ENCODE measurements at regions not wholly inside any gene's neighbourhood (a gene's known extent, or its start where the extent isn't known, plus 50 kb on each side); places are given as distances from the start of the nearest gene placed in this dataset.
"Not testable (repeated sequence)": the region's sequence is repeated elsewhere in the genome, so short reads cannot be mapped to it uniquely, and the experiment has no call there.

DNA sequence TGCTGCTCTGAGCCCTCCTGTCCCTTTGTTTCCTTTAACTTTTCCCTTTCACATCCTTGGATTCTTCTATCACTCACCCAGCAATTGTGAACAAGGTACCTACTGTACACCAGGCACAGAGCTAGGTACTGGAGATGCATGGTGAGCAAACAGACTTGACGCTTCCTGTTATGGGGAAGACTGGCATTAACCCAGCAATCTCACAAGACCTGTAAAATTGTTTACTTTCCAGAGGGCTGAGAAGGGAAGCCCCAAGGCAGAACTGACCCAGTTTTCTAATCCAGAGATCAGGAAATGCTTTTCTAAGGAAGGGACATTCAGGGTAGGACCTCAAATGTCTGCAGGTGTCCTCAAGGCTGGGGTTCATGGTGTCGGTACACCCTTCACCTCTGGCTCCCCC, 171.6 kb upstream of the KAZN start:
- no peaks in the 10 kb centered on the region for H3K4me1 ChIP-seq (ENCODE audit: control insufficient read depth, insufficient read depth, low read length)
- H3K27ac ChIP-seq (ENCODE audit: low read length) = no peak overlapping the region
- H3K4me1 Mint-ChIP-seq = no peaks in the 10 kb centered on the region
- H3K4me3 Mint-ChIP-seq = no peak overlapping the region
- H3K36me3 Mint-ChIP-seq = no peaks in the 10 kb centered on the region
- DNase-seq (no peak), ATAC-seq (no peak)
- 85% methylated on average over 2 of the region's 2 CpGs for WGBS (ENCODE audit: insufficient coverage)
- H3K27me3 Mint-ChIP-seq (ENCODE audit: low read depth in 2 of 2) = peaks cover 0 to 11% of the 10 kb centered on the region in 2 donors
- no peaks in the 10 kb centered on the region for H3K9me3 ChIP-seq (ENCODE audit: control insufficient read depth, insufficient read depth, low read length)
- H3K4me3 ChIP-seq (ENCODE audit: low read length) = no peak overlapping the region
- no peaks in the 10 kb centered on the region for H3K27me3 ChIP-seq (ENCODE audit: control insufficient read depth, insufficient read depth, low read length)
- H3K9me3 Mint-ChIP-seq = no peaks in the 10 kb centered on the region
- intact Hi-C loops (cut with micrococcal nuclease) = no loop called here
- no peak overlapping the region for H3K27ac Mint-ChIP-seq
- no peaks in the 10 kb centered on the region for H3K36me3 ChIP-seq (ENCODE audit: control insufficient read depth, insufficient read depth, low read length)
- TF ChIP-seq, protein P1, sequence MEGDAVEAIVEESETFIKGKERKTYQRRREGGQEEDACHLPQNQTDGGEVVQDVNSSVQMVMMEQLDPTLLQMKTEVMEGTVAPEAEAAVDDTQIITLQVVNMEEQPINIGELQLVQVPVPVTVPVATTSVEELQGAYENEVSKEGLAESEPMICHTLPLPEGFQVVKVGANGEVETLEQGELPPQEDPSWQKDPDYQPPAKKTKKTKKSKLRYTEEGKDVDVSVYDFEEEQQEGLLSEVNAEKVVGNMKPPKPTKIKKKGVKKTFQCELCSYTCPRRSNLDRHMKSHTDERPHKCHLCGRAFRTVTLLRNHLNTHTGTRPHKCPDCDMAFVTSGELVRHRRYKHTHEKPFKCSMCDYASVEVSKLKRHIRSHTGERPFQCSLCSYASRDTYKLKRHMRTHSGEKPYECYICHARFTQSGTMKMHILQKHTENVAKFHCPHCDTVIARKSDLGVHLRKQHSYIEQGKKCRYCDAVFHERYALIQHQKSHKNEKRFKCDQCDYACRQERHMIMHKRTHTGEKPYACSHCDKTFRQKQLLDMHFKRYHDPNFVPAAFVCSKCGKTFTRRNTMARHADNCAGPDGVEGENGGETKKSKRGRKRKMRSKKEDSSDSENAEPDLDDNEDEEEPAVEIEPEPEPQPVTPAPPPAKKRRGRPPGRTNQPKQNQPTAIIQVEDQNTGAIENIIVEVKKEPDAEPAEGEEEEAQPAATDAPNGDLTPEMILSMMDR (IDR thresholded peaks at IDR 0.05) = no peak

DNA sequence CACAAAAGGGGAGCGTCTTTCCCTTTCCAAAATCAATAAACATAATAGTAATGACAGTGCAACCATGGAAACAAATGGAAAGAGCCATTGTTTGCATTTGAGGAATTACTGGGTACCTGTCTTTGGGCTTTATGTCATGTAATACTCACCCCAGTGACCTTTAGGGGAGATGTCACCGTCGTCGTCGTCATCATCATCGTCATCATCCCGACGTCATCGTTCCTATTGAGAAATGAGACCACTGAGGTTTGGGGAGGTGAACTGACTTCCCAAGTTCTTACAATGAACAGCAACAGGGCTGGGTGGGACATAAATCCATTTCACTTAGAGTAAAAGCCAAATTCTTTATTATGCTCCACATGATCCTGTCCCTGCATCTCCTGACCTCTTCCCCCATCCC, 168.9 kb upstream of the KAZN start:
- Histone ChIP-seq H3K4me1 (ENCODE audit: control insufficient read depth, insufficient read depth, low read length) (no peaks in the 10 kb centered on the region), H3K36me3 (ENCODE audit: control insufficient read depth, insufficient read depth, low read length) (no peaks in the 10 kb centered on the region), H3K4me3 (ENCODE audit: low read length) (no peak overlapping the region), H3K27ac (ENCODE audit: low read length) (no peak overlapping the region), H3K27me3 (ENCODE audit: control insufficient read depth, insufficient read depth, low read length) (no peaks in the 10 kb centered on the region), H3K9me3 (ENCODE audit: control insufficient read depth, insufficient read depth, low read length) (no peaks in the 10 kb centered on the region)
- H3K4me3 Mint-ChIP-seq = no peak overlapping the region
- ATAC-seq = no peak
- no peaks in the 10 kb centered on the region for H3K4me1 Mint-ChIP-seq
- WGBS (ENCODE audit: insufficient coverage) = 89% methylated on average over 8 of the region's 9 CpGs
- H3K36me3 Mint-ChIP-seq = no peaks in the 10 kb centered on the region
- H3K27me3 Mint-ChIP-seq (ENCODE audit: low read depth in 2 of 2) = peaks cover 0 to 14% of the 10 kb centered on the region in 2 donors
- intact Hi-C loops (cut with micrococcal nuclease) = no loop called here
- TF ChIP-seq, protein P1 (IDR thresholded peaks at IDR 0.05) = no peak
- H3K27ac Mint-ChIP-seq = no peak overlapping the region
- no peak for DNase-seq
- peaks cover 0 to 2% of the 10 kb centered on the region in 2 donors for H3K9me3 Mint-ChIP-seq

DNA sequence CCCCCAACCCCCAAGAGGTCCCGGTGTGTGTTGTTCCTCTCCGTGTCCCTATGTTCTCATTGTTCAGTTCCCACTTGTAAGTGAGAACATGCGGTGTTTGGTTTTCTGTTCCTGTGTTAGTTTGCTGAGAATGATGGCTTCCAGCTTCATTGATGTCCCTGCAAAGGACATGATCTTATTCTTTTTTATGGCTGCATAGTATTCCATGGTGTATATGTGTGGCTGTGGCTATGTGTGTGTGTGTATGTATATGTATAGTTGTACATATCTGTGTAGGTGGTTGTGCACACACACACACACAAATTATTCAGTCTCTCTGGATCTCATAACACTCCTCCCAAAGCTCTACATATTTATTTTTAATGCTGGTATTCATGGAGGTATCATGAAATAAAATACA, 165.8 kb upstream of the KAZN start:
- H3K4me3 ChIP-seq (ENCODE audit: low read length); H3K9me3 ChIP-seq (ENCODE audit: control insufficient read depth, insufficient read depth, low read length); H3K27me3 ChIP-seq (ENCODE audit: control insufficient read depth, insufficient read depth, low read length); ATAC-seq; H3K4me1 ChIP-seq (ENCODE audit: control insufficient read depth, insufficient read depth, low read length); H3K4me1 Mint-ChIP-seq; H3K27ac ChIP-seq (ENCODE audit: low read length); intact Hi-C loops (cut with micrococcal nuclease); H3K9me3 Mint-ChIP-seq; H3K4me3 Mint-ChIP-seq; DNase-seq; H3K27ac Mint-ChIP-seq; H3K36me3 ChIP-seq (ENCODE audit: control insufficient read depth, insufficient read depth, low read length); H3K36me3 Mint-ChIP-seq: not testable (repeated sequence)
- peaks cover 0 to 10% of the 10 kb centered on the region in 2 donors for H3K27me3 Mint-ChIP-seq (ENCODE audit: low read depth in 2 of 2)
- 100% methylated on average over 2 of the region's 3 CpGs for WGBS (ENCODE audit: insufficient coverage)

DNA sequence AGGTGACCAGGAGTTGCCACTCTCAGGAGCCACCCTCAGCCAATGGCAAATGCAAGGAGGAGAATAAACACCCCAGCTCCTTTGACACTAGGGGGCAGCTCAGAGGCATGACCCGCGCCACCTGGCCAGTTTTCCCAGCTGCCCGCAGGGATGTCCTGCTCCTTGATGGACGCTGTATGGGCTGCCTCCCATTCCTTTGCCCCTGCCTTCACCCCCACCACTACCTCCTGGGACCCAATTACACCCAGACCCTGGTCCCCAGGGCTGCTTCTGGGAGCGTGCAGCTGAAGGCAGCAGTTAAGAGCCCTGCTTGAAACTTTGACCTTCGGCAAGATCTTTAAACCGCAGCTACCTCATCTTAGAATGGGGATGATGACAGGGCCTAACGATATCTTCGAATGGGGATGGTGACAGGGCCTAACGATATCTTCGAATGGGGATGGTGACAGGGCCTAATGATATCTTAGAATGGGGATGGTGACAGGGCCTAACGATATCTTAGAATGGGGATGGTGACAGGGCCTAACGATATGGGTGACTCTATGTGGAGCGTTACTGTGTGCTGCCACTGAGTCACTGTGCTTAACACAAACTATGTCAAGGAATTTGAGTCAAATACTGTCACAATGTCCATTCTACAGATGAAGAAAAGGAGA, 163.0 kb upstream of the KAZN start:
- H3K4me3 ChIP-seq (ENCODE audit: low read length) = no peak overlapping the region
- ATAC-seq = no peak
- no peaks in the 10 kb centered on the region for H3K9me3 ChIP-seq (ENCODE audit: control insufficient read depth, insufficient read depth, low read length)
- peaks cover 0 to 3% of the 10 kb centered on the region in 2 donors for H3K27me3 Mint-ChIP-seq (ENCODE audit: low read depth in 2 of 2)
- no peak overlapping the region for H3K27ac ChIP-seq (ENCODE audit: low read length)
- intact Hi-C loops (cut with micrococcal nuclease) = no loop called here
- 93% methylated on average over 14 of the region's 14 CpGs for WGBS (ENCODE audit: insufficient coverage)
- H3K27ac Mint-ChIP-seq = no peak overlapping the region
- H3K36me3 ChIP-seq (ENCODE audit: control insufficient read depth, insufficient read depth, low read length) = no peaks in the 10 kb centered on the region
- H3K4me1 ChIP-seq (ENCODE audit: control insufficient read depth, insufficient read depth, low read length) = no peaks in the 10 kb centered on the region
- H3K27me3 ChIP-seq (ENCODE audit: control insufficient read depth, insufficient read depth, low read length) = no peaks in the 10 kb centered on the region
- no peak for DNase-seq
- TF ChIP-seq, protein P1 (IDR thresholded peaks at IDR 0.05) = no peak
- H3K4me1 Mint-ChIP-seq = no peaks in the 10 kb centered on the region
- H3K36me3 Mint-ChIP-seq = no peaks in the 10 kb centered on the region
- H3K9me3 Mint-ChIP-seq = peaks cover 0 to 2% of the 10 kb centered on the region in 2 donors
- no peak overlapping the region for H3K4me3 Mint-ChIP-seq
